Calu3 (cell line): ENCODE measurements at regions not wholly inside any gene's neighbourhood (a gene's known extent, or its start where the extent isn't known, plus 50 kb on each side); places are given as distances from the start of the nearest gene placed in this dataset.
A peak's percentile ranks its signal among the peaks of the same experiment; 100 is the strongest.
"Not testable (repeated sequence)": the region's sequence is repeated elsewhere in the genome, so short reads cannot be mapped to it uniquely, and the experiment has no call there.

ENCODE experiments used
- BruUV-seq: library from RNA; stranded (reverse); fragments of 400-500 nt; replicated peaks from 2 replicates; lab custom pipeline; 2021; lab: Mats Ljungman, UMichigan
- CTCF ChIA-PET: fragments of 300-600 bp; sonication (Branson Sonifier 250); formaldehyde crosslinking; loops from one replicate; lab custom pipeline; 2022; ENCODE audit warnings: antibody characterized with exemption; lab: Charles Lee
- DNase-seq: peaks from one replicate; pipeline ENCODE4 v3.0.0; 2022
- H3K27ac Mint-ChIP-seq: one replicate; pipeline ENCODE4 v1.8.0; 2022; ENCODE audit warnings: mixed read lengths; ENCODE audit not compliant: unreplicated experiment
- H3K27me3 Mint-ChIP-seq: one replicate; pipeline ENCODE4 v1.8.0; 2022; ENCODE audit warnings: mixed read lengths; ENCODE audit not compliant: unreplicated experiment
- H3K36me3 Mint-ChIP-seq: one replicate; pipeline ENCODE4 v1.8.0; 2022; ENCODE audit warnings: mild to moderate bottlenecking, moderate library complexity, mixed read lengths; ENCODE audit not compliant: insufficient read depth, unreplicated experiment
- H3K4me1 Mint-ChIP-seq: one replicate; pipeline ENCODE4 v1.8.0; 2022; ENCODE audit warnings: mild to moderate bottlenecking, low read depth, mixed read lengths; ENCODE audit not compliant: unreplicated experiment
- H3K4me3 Mint-ChIP-seq: one replicate; pipeline ENCODE4 v1.8.0; 2022; ENCODE audit warnings: mild to moderate bottlenecking, low read depth, moderate library complexity, mixed read lengths; ENCODE audit not compliant: unreplicated experiment
- H3K9me3 Mint-ChIP-seq: one replicate; pipeline ENCODE4 v1.8.0; 2022; ENCODE audit warnings: low read depth, mixed read lengths; ENCODE audit not compliant: unreplicated experiment
- CTCF ChIP-seq: fragments of 200-600 bp; IDR thresholded peaks from one replicate; pipeline ENCODE4 v1.8.0; 2022; ENCODE audit warnings: antibody characterized with exemption; ENCODE audit not compliant: unreplicated experiment
- intact Hi-C: fragments of 100-400 bp; cut with micrococcal nuclease; formaldehyde crosslinking; loops from one replicate; pipeline ENCODE4 v1.10.0; 2022; ENCODE audit not compliant: unreplicated experiment

DNA sequence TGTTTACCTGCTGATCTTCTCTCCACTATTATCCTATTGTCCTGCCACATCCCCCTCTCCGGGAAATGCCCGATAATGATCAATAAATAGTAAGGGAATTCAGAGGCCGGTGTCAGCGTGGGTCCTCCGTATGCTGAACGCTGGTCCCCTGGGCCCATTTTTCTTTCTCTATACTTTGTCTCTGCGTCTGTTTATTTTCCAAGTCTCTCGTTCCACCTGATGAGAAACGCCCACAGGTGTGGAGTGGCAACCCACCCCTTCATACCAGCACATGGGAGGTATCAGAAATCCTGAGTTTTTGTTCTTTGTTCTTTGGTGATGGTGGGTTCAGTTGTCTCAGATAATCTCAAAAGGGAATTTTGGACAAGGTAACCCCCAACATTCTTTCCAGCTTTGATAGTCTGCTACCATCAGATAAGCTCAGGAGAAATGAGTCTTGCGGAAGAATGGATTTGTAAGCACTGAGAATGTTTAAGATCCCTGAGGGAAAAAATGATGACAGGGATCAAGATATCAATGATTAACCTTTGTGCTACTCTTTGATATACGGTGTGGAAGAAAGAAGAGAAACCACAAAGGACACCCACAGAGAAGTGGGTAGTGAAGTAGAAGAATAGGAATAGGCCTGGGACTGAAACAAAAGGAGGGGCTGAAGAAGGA, 117.9 kb downstream of the CEP44 start:
- no peaks in the 10 kb centered on the region for H3K9me3 Mint-ChIP-seq
- H3K4me3 Mint-ChIP-seq, result no peak overlapping the region
- CTCF ChIA-PET, result interaction anchor here (0.5 kb wide), 1 partner anchor 859 kb away, joined by 5 read pairs; no protein-coding TSS in a partner anchor
- peaks cover 50% of the 10 kb centered on the region for H3K4me1 Mint-ChIP-seq
- BruUV-seq, result no TSS peak
- no peaks in the 10 kb centered on the region for H3K36me3 Mint-ChIP-seq
- DNase-seq, result no peak
- intact Hi-C loops, result no loop called here
- H3K27me3 Mint-ChIP-seq, result no peaks in the 10 kb centered on the region
- no peak for TF ChIP-seq CTCF
- H3K27ac Mint-ChIP-seq, result peak overlapping the region; percentile 55

GRCh38 chr4:174400603-174401302, 117.0 kb downstream of the CEP44 start:
- DNase-seq, H3K9me3 Mint-ChIP-seq, intact Hi-C loops, H3K4me3 Mint-ChIP-seq, H3K36me3 Mint-ChIP-seq, BruUV-seq, H3K27ac Mint-ChIP-seq, H3K27me3 Mint-ChIP-seq: not testable (repeated sequence)
- peaks cover 49% of the 10 kb centered on the region for H3K4me1 Mint-ChIP-seq
- CTCF ChIA-PET, result interaction anchor here (0.7 kb wide), 1 partner anchor 232 kb away, joined by 3 read pairs; no protein-coding TSS in a partner anchor

DNA sequence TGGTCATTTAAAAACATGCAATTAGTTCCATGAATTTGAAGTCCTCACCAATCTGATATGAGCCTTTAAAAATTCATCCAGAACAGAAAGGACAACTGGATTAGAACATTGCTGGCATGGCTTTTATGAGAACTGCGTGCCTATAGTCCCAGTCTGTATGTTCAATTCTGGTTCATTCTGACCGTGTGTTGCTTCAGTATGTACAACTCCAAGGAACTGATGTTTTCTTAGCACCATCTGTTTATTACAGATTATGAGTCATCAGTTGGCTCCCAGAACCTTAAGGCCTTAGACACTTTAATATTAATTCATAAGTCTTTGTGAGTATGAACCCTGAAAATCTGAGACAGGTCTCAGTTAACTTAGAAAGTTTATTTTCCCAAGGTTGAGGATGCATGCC, 115.0 kb downstream of the CEP44 start:
- Mint-ChIP-seq H3K36me3 (no peaks in the 10 kb centered on the region), H3K27me3 (no peaks in the 10 kb centered on the region), H3K4me3 (no peak overlapping the region), H3K27ac (peak overlapping the region; percentile 22), H3K9me3 (no peaks in the 10 kb centered on the region), H3K4me1 (peaks cover 50% of the 10 kb centered on the region)
- intact Hi-C loops, result loop anchor here (10.0 kb wide), 1 partner anchor 126 kb away; the partner anchor contains the start of gene HPGD
- no TSS peak for BruUV-seq
- TF ChIP-seq CTCF, result no peak
- CTCF ChIA-PET, result no interaction called here
- DNase-seq, result no peak

- no peak for TF ChIP-seq CTCF
- no peak for DNase-seq
- no peaks in the 10 kb centered on the region for H3K9me3 Mint-ChIP-seq
- no peak overlapping the region for H3K27ac Mint-ChIP-seq
- BruUV-seq, result no TSS peak
- H3K36me3 Mint-ChIP-seq, result no peaks in the 10 kb centered on the region
- CTCF ChIA-PET, result interaction anchor here (0.6 kb wide), 1 partner anchor 48 kb away, joined by 3 read pairs; no protein-coding TSS in a partner anchor
- H3K27me3 Mint-ChIP-seq, result no peaks in the 10 kb centered on the region
- intact Hi-C loops, result loop anchor here (10.0 kb wide), 1 partner anchor 127 kb away; the partner anchor contains the start of gene HPGD
- H3K4me3 Mint-ChIP-seq, result no peak overlapping the region
- H3K4me1 Mint-ChIP-seq, result peaks cover 41% of the 10 kb centered on the region
These were observed 113.8 kb downstream of the CEP44 start for GRCh38 chr4:174397366-174398155.
